Panc1 (cell line): ENCODE measurements at regions not wholly inside any gene's neighbourhood (a gene's known extent, or its start where the extent isn't known, plus 50 kb on each side); places are given as distances from the start of the nearest gene placed in this dataset.

Source experiments
- POLR2AphosphoS5 ChIP-seq: IDR thresholded peaks from 2 replicates; pipeline ENCODE4 v1.6.1; 2012; ENCODE audit warnings: mild to moderate bottlenecking, low read depth, low read length, moderate library complexity
- TCF7L2 ChIP-seq: IDR thresholded peaks from 2 replicates; pipeline ENCODE4 v1.6.1; 2011; ENCODE audit warnings: mild to moderate bottlenecking, low read depth, low read length, inconsistent platforms
- TF ChIP-seq, protein P1 (sequence below): fragments of 450-650 bp; IDR thresholded peaks from 2 replicates; pipeline ENCODE4 v1.5.1; 2017; ENCODE audit warnings: mild to moderate bottlenecking
- TF ChIP-seq, protein P2 (sequence below), 2 experiments: IDR thresholded peaks; 2 replicates each; pipeline ENCODE4 v1.6.1; 2011 to 2012; ENCODE audit warnings: low read depth in 2 of 2, control low read depth in 1 of 2, low read length in 1 of 2, mild to moderate bottlenecking in 1 of 2, moderate library complexity in 1 of 2; ENCODE audit not compliant: insufficient read depth in 1 of 2

DNA sequence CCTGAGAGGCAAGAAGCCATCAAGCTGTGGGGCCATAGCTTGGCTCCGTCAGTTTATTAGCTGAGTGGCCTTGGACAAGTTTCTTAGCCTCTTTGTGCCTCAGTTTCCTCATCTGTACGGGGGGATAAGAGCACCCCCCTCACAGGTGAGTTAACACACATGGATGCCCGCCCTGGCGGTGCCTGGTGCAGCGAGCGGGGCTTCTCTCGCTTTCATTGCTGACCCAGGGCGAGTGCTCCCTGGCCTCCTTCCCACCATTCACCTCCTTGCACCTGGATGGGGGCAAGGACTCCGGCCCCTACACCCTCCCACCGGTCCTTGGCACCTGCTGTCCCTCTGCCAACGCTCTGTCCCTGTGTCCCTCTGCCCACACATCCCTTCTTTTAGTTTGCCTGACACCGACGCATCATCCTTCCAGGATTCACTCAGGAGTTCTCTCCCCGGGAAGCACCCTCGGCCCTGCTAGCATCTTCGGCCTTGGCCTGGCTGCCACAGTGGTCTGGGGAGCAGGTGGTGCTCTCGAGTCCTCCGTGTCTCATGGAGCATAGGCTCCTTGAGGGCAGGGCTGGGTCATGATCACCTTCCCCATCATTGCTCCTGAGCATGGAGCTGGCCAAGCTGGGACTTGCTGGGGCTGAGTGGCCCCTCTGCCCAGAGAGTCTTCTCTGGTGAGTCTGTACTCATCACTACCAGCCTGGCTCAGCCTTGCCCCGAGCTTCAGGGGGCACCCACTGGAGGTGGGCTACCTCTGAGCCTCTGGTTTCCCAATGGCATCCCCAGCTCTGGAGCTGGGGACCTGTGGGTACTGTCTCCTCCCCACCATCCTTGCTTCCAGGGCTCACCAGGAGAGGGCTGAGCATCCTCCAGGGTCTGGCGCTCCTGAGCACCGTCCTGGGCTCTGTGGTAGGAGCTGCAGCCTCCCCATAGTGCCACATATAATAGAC, 53.8 kb upstream of the SORCS2 start:
- TF ChIP-seq, protein P1, sequence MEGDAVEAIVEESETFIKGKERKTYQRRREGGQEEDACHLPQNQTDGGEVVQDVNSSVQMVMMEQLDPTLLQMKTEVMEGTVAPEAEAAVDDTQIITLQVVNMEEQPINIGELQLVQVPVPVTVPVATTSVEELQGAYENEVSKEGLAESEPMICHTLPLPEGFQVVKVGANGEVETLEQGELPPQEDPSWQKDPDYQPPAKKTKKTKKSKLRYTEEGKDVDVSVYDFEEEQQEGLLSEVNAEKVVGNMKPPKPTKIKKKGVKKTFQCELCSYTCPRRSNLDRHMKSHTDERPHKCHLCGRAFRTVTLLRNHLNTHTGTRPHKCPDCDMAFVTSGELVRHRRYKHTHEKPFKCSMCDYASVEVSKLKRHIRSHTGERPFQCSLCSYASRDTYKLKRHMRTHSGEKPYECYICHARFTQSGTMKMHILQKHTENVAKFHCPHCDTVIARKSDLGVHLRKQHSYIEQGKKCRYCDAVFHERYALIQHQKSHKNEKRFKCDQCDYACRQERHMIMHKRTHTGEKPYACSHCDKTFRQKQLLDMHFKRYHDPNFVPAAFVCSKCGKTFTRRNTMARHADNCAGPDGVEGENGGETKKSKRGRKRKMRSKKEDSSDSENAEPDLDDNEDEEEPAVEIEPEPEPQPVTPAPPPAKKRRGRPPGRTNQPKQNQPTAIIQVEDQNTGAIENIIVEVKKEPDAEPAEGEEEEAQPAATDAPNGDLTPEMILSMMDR: no peak
- TF ChIP-seq, protein P2, sequence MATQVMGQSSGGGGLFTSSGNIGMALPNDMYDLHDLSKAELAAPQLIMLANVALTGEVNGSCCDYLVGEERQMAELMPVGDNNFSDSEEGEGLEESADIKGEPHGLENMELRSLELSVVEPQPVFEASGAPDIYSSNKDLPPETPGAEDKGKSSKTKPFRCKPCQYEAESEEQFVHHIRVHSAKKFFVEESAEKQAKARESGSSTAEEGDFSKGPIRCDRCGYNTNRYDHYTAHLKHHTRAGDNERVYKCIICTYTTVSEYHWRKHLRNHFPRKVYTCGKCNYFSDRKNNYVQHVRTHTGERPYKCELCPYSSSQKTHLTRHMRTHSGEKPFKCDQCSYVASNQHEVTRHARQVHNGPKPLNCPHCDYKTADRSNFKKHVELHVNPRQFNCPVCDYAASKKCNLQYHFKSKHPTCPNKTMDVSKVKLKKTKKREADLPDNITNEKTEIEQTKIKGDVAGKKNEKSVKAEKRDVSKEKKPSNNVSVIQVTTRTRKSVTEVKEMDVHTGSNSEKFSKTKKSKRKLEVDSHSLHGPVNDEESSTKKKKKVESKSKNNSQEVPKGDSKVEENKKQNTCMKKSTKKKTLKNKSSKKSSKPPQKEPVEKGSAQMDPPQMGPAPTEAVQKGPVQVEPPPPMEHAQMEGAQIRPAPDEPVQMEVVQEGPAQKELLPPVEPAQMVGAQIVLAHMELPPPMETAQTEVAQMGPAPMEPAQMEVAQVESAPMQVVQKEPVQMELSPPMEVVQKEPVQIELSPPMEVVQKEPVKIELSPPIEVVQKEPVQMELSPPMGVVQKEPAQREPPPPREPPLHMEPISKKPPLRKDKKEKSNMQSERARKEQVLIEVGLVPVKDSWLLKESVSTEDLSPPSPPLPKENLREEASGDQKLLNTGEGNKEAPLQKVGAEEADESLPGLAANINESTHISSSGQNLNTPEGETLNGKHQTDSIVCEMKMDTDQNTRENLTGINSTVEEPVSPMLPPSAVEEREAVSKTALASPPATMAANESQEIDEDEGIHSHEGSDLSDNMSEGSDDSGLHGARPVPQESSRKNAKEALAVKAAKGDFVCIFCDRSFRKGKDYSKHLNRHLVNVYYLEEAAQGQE (IDR thresholded peaks at IDR 0.05; ENCODE audit: insufficient read depth in 1 of 2, low read depth in 2 of 2, low read length in 1 of 2): no peak
- TF ChIP-seq TCF7L2 (no peak), POLR2AphosphoS5 (no peak)
